LoVo (cell line): ENCODE measurements at regions not wholly inside any gene's neighbourhood (a gene's known extent, or its start where the extent isn't known, plus 50 kb on each side); places are given as distances from the start of the nearest gene placed in this dataset.

Source experiments
- DNase-seq: peaks from one replicate; pipeline ENCODE4 v3.0.0-alpha.2; 2016; ENCODE audit warnings: low spot score

GRCh38 chr1:30609336-30609998, 113.9 kb downstream of the MATN1 start:
- DNase-seq = no peak

GRCh38 chr1:30607723-30608122, 115.7 kb downstream of the MATN1 start:
- no peak for DNase-seq

- DNase-seq = no peak
Observed at GRCh38 chr1:30606166-30606565, 117.2 kb downstream of the MATN1 start.

- DNase-seq = no peak
Observed at GRCh38 chr1:30605441-30605920, 117.9 kb downstream of the MATN1 start.

GRCh38 chr1:30604801-30605440, 118.5 kb downstream of the MATN1 start:
- DNase-seq = no peak

- DNase-seq = no peak
Observed at GRCh38 chr1:30603081-30603858, 120.1 kb downstream of the MATN1 start.

- no peak for DNase-seq
Observed at GRCh38 chr1:30601316-30602085, 121.9 kb downstream of the MATN1 start.

GRCh38 chr1:30600706-30601105, 122.7 kb downstream of the MATN1 start:
- DNase-seq = no peak

GRCh38 chr1:30600258-30600657, 123.1 kb downstream of the MATN1 start:
- no peak for DNase-seq

- no peak for DNase-seq
Observed at GRCh38 chr1:30599721-30600120, 123.7 kb downstream of the MATN1 start.

GRCh38 chr1:30598571-30599114, 124.7 kb downstream of the MATN1 start:
- no peak for DNase-seq

GRCh38 chr1:30597711-30598110, 125.7 kb downstream of the MATN1 start:
- DNase-seq = no peak

GRCh38 chr1:30596891-30597290, 126.5 kb downstream of the MATN1 start:
- no peak for DNase-seq

GRCh38 chr1:30596470-30596869, 126.9 kb downstream of the MATN1 start:
- DNase-seq = no peak

- DNase-seq = no peak
Observed at GRCh38 chr1:30589083-30589482, 134.3 kb downstream of the MATN1 start.

GRCh38 chr1:30588311-30589073, 134.9 kb downstream of the MATN1 start:
- DNase-seq = no peak

GRCh38 chr1:30586671-30587070, 136.7 kb downstream of the MATN1 start:
- DNase-seq = no peak

- DNase-seq = no peak
Observed at GRCh38 chr1:30579580-30579979, 143.8 kb downstream of the MATN1 start.

- no peak for DNase-seq
Observed at GRCh38 chr1:30575066-30575465, 148.3 kb downstream of the MATN1 start.

- DNase-seq = no peak
Observed at GRCh38 chr1:30572192-30572591, 151.2 kb downstream of the MATN1 start.

- no peak for DNase-seq
Observed at GRCh38 chr1:30571380-30571779, 152.0 kb downstream of the MATN1 start.
